ENCODE measurements at regions not wholly inside any gene's neighbourhood (a gene's known extent, or its start where the extent isn't known, plus 50 kb on each side); places are given as distances from the start of the nearest gene placed in this dataset.

DNA sequence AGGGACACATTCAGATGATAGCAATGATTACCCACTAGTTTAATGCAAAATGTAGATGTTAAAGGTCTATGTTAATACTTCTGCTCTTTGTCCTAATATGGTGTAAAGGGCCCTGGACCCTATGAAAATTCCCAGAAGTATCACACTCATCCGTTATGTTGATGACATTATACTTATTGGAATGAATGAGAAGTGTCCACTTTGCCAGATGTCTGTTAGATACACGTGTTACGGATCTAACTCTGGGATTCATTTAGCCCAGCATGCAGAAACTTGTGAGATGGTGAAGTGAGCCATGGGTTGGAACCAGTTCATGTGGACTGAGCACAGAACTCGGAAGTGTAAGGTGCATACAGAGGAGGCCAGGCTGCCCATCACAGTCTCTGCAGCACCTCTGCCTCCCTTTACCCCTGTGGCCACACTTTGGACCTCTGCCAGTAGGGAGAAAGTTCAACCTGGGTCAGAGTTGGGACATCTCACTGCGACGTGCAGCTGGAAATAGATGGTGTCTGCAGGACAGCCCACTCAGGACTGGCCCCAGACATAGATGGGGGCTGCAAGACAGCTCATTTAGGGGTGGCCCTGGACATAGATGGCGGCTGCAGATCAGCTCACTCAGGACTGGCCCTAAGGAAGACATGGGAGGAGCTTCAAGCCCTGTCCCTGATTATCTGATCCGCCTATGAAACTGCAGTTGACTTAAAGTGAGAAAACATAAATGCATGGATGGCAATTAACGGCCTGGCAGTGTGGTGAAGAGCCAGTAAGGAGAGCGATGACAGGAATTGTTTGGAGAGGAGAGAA lies 71.2 kb upstream of the THBS2 start:
- no peak for TF ChIP-seq POLR2A (IDR thresholded peaks at IDR 0.05; ENCODE audit: low read depth, low read length)
- TF ChIP-seq, protein P1, sequence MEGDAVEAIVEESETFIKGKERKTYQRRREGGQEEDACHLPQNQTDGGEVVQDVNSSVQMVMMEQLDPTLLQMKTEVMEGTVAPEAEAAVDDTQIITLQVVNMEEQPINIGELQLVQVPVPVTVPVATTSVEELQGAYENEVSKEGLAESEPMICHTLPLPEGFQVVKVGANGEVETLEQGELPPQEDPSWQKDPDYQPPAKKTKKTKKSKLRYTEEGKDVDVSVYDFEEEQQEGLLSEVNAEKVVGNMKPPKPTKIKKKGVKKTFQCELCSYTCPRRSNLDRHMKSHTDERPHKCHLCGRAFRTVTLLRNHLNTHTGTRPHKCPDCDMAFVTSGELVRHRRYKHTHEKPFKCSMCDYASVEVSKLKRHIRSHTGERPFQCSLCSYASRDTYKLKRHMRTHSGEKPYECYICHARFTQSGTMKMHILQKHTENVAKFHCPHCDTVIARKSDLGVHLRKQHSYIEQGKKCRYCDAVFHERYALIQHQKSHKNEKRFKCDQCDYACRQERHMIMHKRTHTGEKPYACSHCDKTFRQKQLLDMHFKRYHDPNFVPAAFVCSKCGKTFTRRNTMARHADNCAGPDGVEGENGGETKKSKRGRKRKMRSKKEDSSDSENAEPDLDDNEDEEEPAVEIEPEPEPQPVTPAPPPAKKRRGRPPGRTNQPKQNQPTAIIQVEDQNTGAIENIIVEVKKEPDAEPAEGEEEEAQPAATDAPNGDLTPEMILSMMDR (IDR thresholded peaks at IDR 0.05; ENCODE audit: extremely low read depth in 1 of 2, insufficient read depth in 1 of 2, low read depth in 1 of 2, low read length in 2 of 2), result no peak
- no peak for TF ChIP-seq EZH2 (IDR thresholded peaks at IDR 0.05; ENCODE audit: borderline replicate concordance, low read depth, low read length, severe bottlenecking)

Measured in endothelial cell of umbilical vein (primary cell).